Thoracic aorta (tissue), 2 donors: ENCODE measurements at regions not wholly inside any gene's neighbourhood (a gene's known extent, or its start where the extent isn't known, plus 50 kb on each side); places are given as distances from the start of the nearest gene placed in this dataset.

Source experiments
- ATAC-seq: fragments of 150-250 bp; one replicate; pipeline ENCODE4 v1.8.0; 2017; ENCODE audit warnings: low read depth; ENCODE audit not compliant: insufficient number of reproducible peaks, low FRiP score
- DNase-seq: peaks from one replicate; pipeline ENCODE4 v3.0.0-alpha.2; 2020; ENCODE audit warnings: low spot score
- H3K27ac ChIP-seq, 2 donors: fragments of 200-600 bp; sonication (generic); 1 replicate in 1 of 2; 2 replicates in 1 of 2; pipeline ENCODE4 v1.5.1; 2016; ENCODE audit warnings: mild to moderate bottlenecking in 2 of 2, moderate library complexity in 2 of 2
- H3K27me3 ChIP-seq: fragments of 200-600 bp; sonication (generic); replicated peaks from 2 replicates; pipeline ENCODE4 v1.6.0; 2016; ENCODE audit warnings: mild to moderate bottlenecking; ENCODE audit not compliant: insufficient read depth
- H3K36me3 ChIP-seq: fragments of 200-600 bp; sonication (generic); one replicate; pipeline ENCODE4 v1.5.1; 2016
- H3K4me1 ChIP-seq, 2 donors: fragments of 200-600 bp; sonication (generic); 1 replicate in 1 of 2; 2 replicates in 1 of 2; pipeline versions ENCODE4 v1.5.1 to v1.6.0; 2016; ENCODE audit warnings: low read depth in 2 of 2, mild to moderate bottlenecking in 1 of 2; ENCODE audit not compliant: control insufficient read depth in 1 of 2
- H3K4me3 ChIP-seq: fragments of 200-600 bp; sonication (generic); 2 replicates; pipeline ENCODE4 v1.5.1; 2016; ENCODE audit warnings: mild to moderate bottlenecking
- H3K9me3 ChIP-seq: fragments of 200-600 bp; sonication (generic); 2 replicates; pipeline ENCODE4 v1.5.1; 2016
- TF ChIP-seq, protein P1 (sequence below): fragments of 200-600 bp; sonication (generic); IDR thresholded peaks from one replicate; pipeline ENCODE4 v1.5.1; 2019; ENCODE audit warnings: antibody characterized with exemption

- no peak for ATAC-seq
- Histone ChIP-seq H3K4me3 (no peak overlapping the region), H3K27ac (no peak overlapping the region), H3K9me3 (no peaks in the 10 kb centered on the region), H3K27me3 (no peaks in the 10 kb centered on the region), H3K4me1 (peaks cover 16 to 52% of the 10 kb centered on the region in 2 donors), H3K36me3 (no peaks in the 10 kb centered on the region)
- DNase-seq = no peak
- TF ChIP-seq, protein P1, sequence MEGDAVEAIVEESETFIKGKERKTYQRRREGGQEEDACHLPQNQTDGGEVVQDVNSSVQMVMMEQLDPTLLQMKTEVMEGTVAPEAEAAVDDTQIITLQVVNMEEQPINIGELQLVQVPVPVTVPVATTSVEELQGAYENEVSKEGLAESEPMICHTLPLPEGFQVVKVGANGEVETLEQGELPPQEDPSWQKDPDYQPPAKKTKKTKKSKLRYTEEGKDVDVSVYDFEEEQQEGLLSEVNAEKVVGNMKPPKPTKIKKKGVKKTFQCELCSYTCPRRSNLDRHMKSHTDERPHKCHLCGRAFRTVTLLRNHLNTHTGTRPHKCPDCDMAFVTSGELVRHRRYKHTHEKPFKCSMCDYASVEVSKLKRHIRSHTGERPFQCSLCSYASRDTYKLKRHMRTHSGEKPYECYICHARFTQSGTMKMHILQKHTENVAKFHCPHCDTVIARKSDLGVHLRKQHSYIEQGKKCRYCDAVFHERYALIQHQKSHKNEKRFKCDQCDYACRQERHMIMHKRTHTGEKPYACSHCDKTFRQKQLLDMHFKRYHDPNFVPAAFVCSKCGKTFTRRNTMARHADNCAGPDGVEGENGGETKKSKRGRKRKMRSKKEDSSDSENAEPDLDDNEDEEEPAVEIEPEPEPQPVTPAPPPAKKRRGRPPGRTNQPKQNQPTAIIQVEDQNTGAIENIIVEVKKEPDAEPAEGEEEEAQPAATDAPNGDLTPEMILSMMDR = no peak
These were observed 463.4 kb upstream of the PROK2 start for GRCh38 chr3:72248389-72248761.

GRCh38 chr3:72247645-72248388 lies 462.9 kb upstream of the PROK2 start:
- no peak for ATAC-seq
- Histone ChIP-seq H3K27ac (no peak overlapping the region), H3K36me3 (no peaks in the 10 kb centered on the region), H3K4me1 (peaks cover 18 to 58% of the 10 kb centered on the region in 2 donors), H3K4me3 (no peak overlapping the region), H3K9me3 (no peaks in the 10 kb centered on the region), H3K27me3 (no peaks in the 10 kb centered on the region)
- TF ChIP-seq, protein P1 = no peak
- DNase-seq = no peak

DNA sequence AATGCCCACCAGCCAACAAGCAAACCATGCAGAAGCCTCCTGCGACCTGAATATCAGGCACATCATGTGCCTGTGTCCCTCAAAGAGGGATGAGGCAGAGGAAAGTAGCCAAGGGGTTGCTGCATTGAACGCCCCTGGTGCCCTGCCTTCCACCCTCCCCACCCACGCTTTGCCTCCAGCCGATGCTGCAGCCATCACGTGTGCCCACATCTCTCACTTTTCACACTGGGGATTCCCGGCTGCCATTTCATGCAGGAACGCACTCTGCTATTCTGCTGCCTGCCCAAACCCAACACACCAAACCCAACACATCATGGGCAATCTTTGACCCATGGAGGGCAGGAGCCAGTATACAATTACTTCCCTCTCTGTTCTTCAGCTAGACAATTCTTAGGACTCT lies 462.2 kb upstream of the PROK2 start:
- Histone ChIP-seq H3K4me3 (no peak overlapping the region), H3K9me3 (no peaks in the 10 kb centered on the region), H3K27me3 (no peaks in the 10 kb centered on the region), H3K36me3 (no peaks in the 10 kb centered on the region), H3K4me1 (peaks cover 23 to 65% of the 10 kb centered on the region in 2 donors), H3K27ac (no peak overlapping the region)
- DNase-seq (no peak), ATAC-seq (no peak)
- TF ChIP-seq, protein P1 = no peak

DNA sequence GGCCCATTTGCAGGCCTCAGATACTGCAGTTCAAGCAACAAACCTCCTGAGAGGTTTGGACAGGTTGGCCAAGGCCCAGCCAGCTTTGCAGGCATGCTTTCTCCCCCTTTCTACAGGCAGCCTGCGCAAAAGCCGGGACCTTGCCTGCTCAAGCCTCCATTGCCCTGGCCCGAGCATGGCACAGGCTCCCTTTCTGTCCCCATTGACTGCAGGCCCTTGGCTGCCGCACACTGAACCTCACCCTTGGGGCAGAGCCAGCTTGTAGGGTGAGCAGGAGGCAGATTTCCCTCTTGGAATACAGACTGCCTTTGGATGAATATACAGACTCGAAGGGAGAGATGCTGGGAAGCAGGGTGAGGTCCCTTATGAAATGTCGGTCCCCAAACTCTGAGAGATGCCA lies 461.7 kb upstream of the PROK2 start:
- Histone ChIP-seq H3K27ac (peak overlapping the region in 1 of 2 donors; percentile 28), H3K4me3 (no peak overlapping the region), H3K36me3 (no peaks in the 10 kb centered on the region), H3K27me3 (no peaks in the 10 kb centered on the region), H3K4me1 (peaks cover 23 to 69% of the 10 kb centered on the region in 2 donors), H3K9me3 (no peaks in the 10 kb centered on the region)
- TF ChIP-seq, protein P1 = no peak
- ATAC-seq = no peak
- no peak for DNase-seq

DNA sequence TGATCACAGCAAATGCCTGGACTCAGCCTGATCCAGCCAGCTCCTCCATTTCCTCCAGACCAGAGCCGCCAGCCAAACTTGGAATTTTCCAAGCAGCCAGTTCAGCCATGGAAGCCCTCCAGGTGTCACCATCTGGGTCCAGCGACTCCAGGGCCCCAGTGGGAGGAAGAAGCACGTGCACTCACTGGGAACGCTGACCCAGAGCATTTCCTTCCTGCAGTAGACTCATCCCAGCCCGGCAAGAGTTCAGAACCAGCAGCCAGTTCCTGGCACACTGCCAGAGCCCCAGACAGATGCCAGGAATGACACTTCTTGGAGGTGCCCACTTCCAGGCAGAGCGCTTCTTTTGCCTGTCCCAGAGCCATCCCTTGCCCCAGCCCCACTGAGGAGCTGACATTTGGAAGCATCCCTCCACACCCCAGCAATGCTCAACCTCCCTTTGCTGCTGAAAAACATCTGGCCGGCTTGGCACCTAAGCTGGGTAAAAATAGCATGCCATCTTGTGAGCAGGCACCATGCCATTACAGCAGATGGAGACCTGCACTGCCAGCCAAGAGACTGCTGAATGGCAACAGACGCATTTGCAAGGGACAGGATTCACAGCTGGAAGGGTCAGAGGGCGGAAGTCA lies 460.3 kb upstream of the PROK2 start:
- Histone ChIP-seq H3K4me3 (no peak overlapping the region), H3K36me3 (no peaks in the 10 kb centered on the region), H3K27me3 (no peaks in the 10 kb centered on the region), H3K27ac (peak overlapping the region; percentile 67 to 79), H3K4me1 (peaks cover 23 to 77% of the 10 kb centered on the region in 2 donors), H3K9me3 (no peaks in the 10 kb centered on the region)
- ATAC-seq = peak; percentile 26
- DNase-seq = no peak
- TF ChIP-seq, protein P1 = peak; percentile 29
